ENCODE measurements at regions not wholly inside any gene's neighbourhood (a gene's known extent, or its start where the extent isn't known, plus 50 kb on each side); places are given as distances from the start of the nearest gene placed in this dataset.

DNA sequence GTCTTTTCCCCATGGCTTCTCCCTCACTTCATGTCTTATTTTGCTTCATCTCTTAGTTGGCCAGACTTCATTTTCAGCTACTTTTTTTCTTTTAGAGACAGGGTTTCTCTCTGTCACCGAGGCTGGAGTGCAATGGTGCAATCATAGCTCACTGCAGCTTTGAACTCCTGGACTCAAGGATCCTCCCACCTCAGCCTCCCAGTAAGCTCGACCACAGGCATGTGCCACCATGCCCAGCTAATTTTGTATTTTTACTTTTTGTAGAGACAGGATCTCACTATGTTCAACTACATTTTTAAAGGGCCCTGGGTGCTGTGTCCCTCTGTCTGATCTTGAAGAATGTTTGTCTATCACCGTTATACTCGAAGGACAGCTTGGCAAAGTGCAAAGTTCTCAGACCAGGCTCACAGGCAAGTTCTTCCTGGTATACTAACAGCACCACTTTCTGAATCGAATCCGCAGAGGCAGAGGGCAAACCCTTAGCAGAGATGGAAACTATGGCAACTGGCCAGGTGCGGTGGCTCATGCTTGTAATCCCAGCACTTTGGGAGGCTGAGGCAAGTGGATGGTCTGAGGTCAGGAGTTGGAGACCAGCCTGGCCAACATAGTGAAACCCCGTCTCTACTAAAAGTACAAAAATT, 60.9 kb downstream of the SOWAHC start:
- TF ChIP-seq JUNB (IDR thresholded peaks at IDR 0.05; ENCODE audit: unreplicated experiment) (no peak), ETS1 (IDR thresholded peaks at IDR 0.05) (no peak), EZH2 (IDR thresholded peaks at IDR 0.05; ENCODE audit: low read depth, unreplicated experiment) (no peak), POLR2AphosphoS5 (IDR thresholded peaks at IDR 0.05; ENCODE audit: low read depth) (no peak), CREB1 (CRISPR knock-in tag; IDR thresholded peaks at IDR 0.05; ENCODE audit: low read depth) (no peak), ZNF331 (CRISPR knock-in tag; IDR thresholded peaks at IDR 0.05; ENCODE audit: low read depth) (no peak), NANOG (IDR thresholded peaks at IDR 0.05; ENCODE audit: borderline replicate concordance) (no peak)
- TF ChIP-seq, protein P1, sequence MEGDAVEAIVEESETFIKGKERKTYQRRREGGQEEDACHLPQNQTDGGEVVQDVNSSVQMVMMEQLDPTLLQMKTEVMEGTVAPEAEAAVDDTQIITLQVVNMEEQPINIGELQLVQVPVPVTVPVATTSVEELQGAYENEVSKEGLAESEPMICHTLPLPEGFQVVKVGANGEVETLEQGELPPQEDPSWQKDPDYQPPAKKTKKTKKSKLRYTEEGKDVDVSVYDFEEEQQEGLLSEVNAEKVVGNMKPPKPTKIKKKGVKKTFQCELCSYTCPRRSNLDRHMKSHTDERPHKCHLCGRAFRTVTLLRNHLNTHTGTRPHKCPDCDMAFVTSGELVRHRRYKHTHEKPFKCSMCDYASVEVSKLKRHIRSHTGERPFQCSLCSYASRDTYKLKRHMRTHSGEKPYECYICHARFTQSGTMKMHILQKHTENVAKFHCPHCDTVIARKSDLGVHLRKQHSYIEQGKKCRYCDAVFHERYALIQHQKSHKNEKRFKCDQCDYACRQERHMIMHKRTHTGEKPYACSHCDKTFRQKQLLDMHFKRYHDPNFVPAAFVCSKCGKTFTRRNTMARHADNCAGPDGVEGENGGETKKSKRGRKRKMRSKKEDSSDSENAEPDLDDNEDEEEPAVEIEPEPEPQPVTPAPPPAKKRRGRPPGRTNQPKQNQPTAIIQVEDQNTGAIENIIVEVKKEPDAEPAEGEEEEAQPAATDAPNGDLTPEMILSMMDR (conservative IDR thresholded peaks at IDR 0.05; ENCODE audit: low read depth in 2 of 2), result no peak
- TF ChIP-seq, protein P2, sequence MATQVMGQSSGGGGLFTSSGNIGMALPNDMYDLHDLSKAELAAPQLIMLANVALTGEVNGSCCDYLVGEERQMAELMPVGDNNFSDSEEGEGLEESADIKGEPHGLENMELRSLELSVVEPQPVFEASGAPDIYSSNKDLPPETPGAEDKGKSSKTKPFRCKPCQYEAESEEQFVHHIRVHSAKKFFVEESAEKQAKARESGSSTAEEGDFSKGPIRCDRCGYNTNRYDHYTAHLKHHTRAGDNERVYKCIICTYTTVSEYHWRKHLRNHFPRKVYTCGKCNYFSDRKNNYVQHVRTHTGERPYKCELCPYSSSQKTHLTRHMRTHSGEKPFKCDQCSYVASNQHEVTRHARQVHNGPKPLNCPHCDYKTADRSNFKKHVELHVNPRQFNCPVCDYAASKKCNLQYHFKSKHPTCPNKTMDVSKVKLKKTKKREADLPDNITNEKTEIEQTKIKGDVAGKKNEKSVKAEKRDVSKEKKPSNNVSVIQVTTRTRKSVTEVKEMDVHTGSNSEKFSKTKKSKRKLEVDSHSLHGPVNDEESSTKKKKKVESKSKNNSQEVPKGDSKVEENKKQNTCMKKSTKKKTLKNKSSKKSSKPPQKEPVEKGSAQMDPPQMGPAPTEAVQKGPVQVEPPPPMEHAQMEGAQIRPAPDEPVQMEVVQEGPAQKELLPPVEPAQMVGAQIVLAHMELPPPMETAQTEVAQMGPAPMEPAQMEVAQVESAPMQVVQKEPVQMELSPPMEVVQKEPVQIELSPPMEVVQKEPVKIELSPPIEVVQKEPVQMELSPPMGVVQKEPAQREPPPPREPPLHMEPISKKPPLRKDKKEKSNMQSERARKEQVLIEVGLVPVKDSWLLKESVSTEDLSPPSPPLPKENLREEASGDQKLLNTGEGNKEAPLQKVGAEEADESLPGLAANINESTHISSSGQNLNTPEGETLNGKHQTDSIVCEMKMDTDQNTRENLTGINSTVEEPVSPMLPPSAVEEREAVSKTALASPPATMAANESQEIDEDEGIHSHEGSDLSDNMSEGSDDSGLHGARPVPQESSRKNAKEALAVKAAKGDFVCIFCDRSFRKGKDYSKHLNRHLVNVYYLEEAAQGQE (IDR thresholded peaks at IDR 0.05; ENCODE audit: unreplicated experiment), result no peak
